ENCODE measurements at regions not wholly inside any gene's neighbourhood (a gene's known extent, or its start where the extent isn't known, plus 50 kb on each side); places are given as distances from the start of the nearest gene placed in this dataset.

GRCh38 chr2:126515471-126515870, 140.5 kb upstream of the GYPC start:
- no peak overlapping the region for H3K27ac ChIP-seq (ENCODE audit: low read length)
- H3K9ac ChIP-seq (ENCODE audit: low read depth, low read length), result no peak overlapping the region
- H3K4me3 ChIP-seq (ENCODE audit: low read length), result no peak overlapping the region
- no peaks in the 10 kb centered on the region; the same call in none of the 2 replicates for H3K9me3 ChIP-seq (ENCODE audit: insufficient read depth, low read depth, low read length)
- H3K4me1 ChIP-seq (ENCODE audit: insufficient read depth, low read length), result no peaks in the 10 kb centered on the region
- H3K36me3 ChIP-seq (ENCODE audit: insufficient read depth, low read depth, low read length), result no peaks in the 10 kb centered on the region
- H3K27me3 ChIP-seq (ENCODE audit: insufficient read depth, low read length), result no peaks in the 10 kb centered on the region; the same call in 1 of the 2 replicates

GRCh38 chr2:126518196-126518595, 137.8 kb upstream of the GYPC start:
- no peaks in the 10 kb centered on the region; the same call in none of the 2 replicates for H3K9me3 ChIP-seq (ENCODE audit: insufficient read depth, low read depth, low read length)
- H3K4me1 ChIP-seq (ENCODE audit: insufficient read depth, low read length), result no peaks in the 10 kb centered on the region
- H3K27me3 ChIP-seq (ENCODE audit: insufficient read depth, low read length), result no peaks in the 10 kb centered on the region; the same call in 1 of the 2 replicates
- no peak overlapping the region for H3K27ac ChIP-seq (ENCODE audit: low read length)
- H3K4me3 ChIP-seq (ENCODE audit: low read length), result no peak overlapping the region
- H3K36me3 ChIP-seq (ENCODE audit: insufficient read depth, low read depth, low read length), result no peaks in the 10 kb centered on the region
- no peak overlapping the region for H3K9ac ChIP-seq (ENCODE audit: low read depth, low read length)

- no peak overlapping the region for H3K9ac ChIP-seq (ENCODE audit: low read depth, low read length)
- H3K4me1 ChIP-seq (ENCODE audit: insufficient read depth, low read length), result no peaks in the 10 kb centered on the region
- H3K9me3 ChIP-seq (ENCODE audit: insufficient read depth, low read depth, low read length), result no peaks in the 10 kb centered on the region
These were observed 128.0 kb upstream of the GYPC start for GRCh38 chr2:126527836-126528490.

GRCh38 chr2:126531029-126531428, 124.9 kb upstream of the GYPC start:
- H3K4me1 ChIP-seq (ENCODE audit: insufficient read depth, low read length), result no peaks in the 10 kb centered on the region
- H3K27ac ChIP-seq (ENCODE audit: low read length), result no peak overlapping the region
- H3K9me3 ChIP-seq (ENCODE audit: insufficient read depth, low read depth, low read length), result no peaks in the 10 kb centered on the region
- no peak overlapping the region for H3K9ac ChIP-seq (ENCODE audit: low read depth, low read length)
- H3K4me3 ChIP-seq (ENCODE audit: low read length), result no peak overlapping the region
- H3K27me3 ChIP-seq (ENCODE audit: insufficient read depth, low read length), result no peaks in the 10 kb centered on the region
- no peaks in the 10 kb centered on the region for H3K36me3 ChIP-seq (ENCODE audit: insufficient read depth, low read depth, low read length)

More at GRCh38 chr2:126527836-126528490, 128.0 kb upstream of the GYPC start:
- H3K4me3 ChIP-seq (ENCODE audit: low read length), result no peak overlapping the region
- no peak overlapping the region for H3K27ac ChIP-seq (ENCODE audit: low read length)
- H3K36me3 ChIP-seq (ENCODE audit: insufficient read depth, low read depth, low read length), result no peaks in the 10 kb centered on the region
- H3K27me3 ChIP-seq (ENCODE audit: insufficient read depth, low read length), result no peaks in the 10 kb centered on the region

- Histone ChIP-seq H3K9me3 (ENCODE audit: insufficient read depth, low read depth, low read length) (no peaks in the 10 kb centered on the region), H3K9ac (ENCODE audit: low read depth, low read length) (no peak overlapping the region), H3K4me1 (ENCODE audit: insufficient read depth, low read length) (no peaks in the 10 kb centered on the region), H3K36me3 (ENCODE audit: insufficient read depth, low read depth, low read length) (no peaks in the 10 kb centered on the region), H3K27me3 (ENCODE audit: insufficient read depth, low read length) (no peaks in the 10 kb centered on the region), H3K27ac (ENCODE audit: low read length) (no peak overlapping the region), H3K4me3 (ENCODE audit: low read length) (no peak overlapping the region)
These were observed 121.5 kb upstream of the GYPC start for GRCh38 chr2:126534478-126534877.

- Histone ChIP-seq H3K9me3 (ENCODE audit: insufficient read depth, low read depth, low read length) (no peaks in the 10 kb centered on the region), H3K4me3 (ENCODE audit: low read length) (no peak overlapping the region), H3K36me3 (ENCODE audit: insufficient read depth, low read depth, low read length) (no peaks in the 10 kb centered on the region), H3K9ac (ENCODE audit: low read depth, low read length) (no peak overlapping the region), H3K4me1 (ENCODE audit: insufficient read depth, low read length) (no peaks in the 10 kb centered on the region), H3K27ac (ENCODE audit: low read length) (no peak overlapping the region), H3K27me3 (ENCODE audit: insufficient read depth, low read length) (no peaks in the 10 kb centered on the region)
These were observed 120.5 kb upstream of the GYPC start for GRCh38 chr2:126535408-126535807.

- Histone ChIP-seq H3K4me3 (ENCODE audit: low read length) (no peak overlapping the region), H3K4me1 (ENCODE audit: insufficient read depth, low read length) (no peaks in the 10 kb centered on the region), H3K9ac (ENCODE audit: low read depth, low read length) (no peak overlapping the region), H3K36me3 (ENCODE audit: insufficient read depth, low read depth, low read length) (no peaks in the 10 kb centered on the region), H3K27ac (ENCODE audit: low read length) (no peak overlapping the region), H3K9me3 (ENCODE audit: insufficient read depth, low read depth, low read length) (peaks cover 4% of the 10 kb centered on the region; the same call in 1 of the 2 replicates), H3K27me3 (ENCODE audit: insufficient read depth, low read length) (no peaks in the 10 kb centered on the region)
These were observed 119.3 kb upstream of the GYPC start for GRCh38 chr2:126536605-126537200.

- no peaks in the 10 kb centered on the region for H3K36me3 ChIP-seq (ENCODE audit: insufficient read depth, low read depth, low read length)
- H3K9me3 ChIP-seq (ENCODE audit: insufficient read depth, low read depth, low read length), result peaks cover 20% of the 10 kb centered on the region; the same call in 1 of the 2 replicates
- H3K9ac ChIP-seq (ENCODE audit: low read depth, low read length), result no peak overlapping the region
- no peaks in the 10 kb centered on the region for H3K4me1 ChIP-seq (ENCODE audit: insufficient read depth, low read length)
- H3K27me3 ChIP-seq (ENCODE audit: insufficient read depth, low read length), result no peaks in the 10 kb centered on the region
- H3K4me3 ChIP-seq (ENCODE audit: low read length), result no peak overlapping the region
- no peak overlapping the region for H3K27ac ChIP-seq (ENCODE audit: low read length)
These were observed 116.9 kb upstream of the GYPC start for GRCh38 chr2:126539101-126539500.

- H3K9me3 ChIP-seq (ENCODE audit: insufficient read depth, low read depth, low read length), result peaks cover 20% of the 10 kb centered on the region
- no peak overlapping the region for H3K4me3 ChIP-seq (ENCODE audit: low read length)
- H3K36me3 ChIP-seq (ENCODE audit: insufficient read depth, low read depth, low read length), result no peaks in the 10 kb centered on the region
- H3K27me3 ChIP-seq (ENCODE audit: insufficient read depth, low read length), result no peaks in the 10 kb centered on the region
- no peaks in the 10 kb centered on the region for H3K4me1 ChIP-seq (ENCODE audit: insufficient read depth, low read length)
- H3K27ac ChIP-seq (ENCODE audit: low read length), result no peak overlapping the region
- no peak overlapping the region for H3K9ac ChIP-seq (ENCODE audit: low read depth, low read length)
These were observed 113.7 kb upstream of the GYPC start for GRCh38 chr2:126542247-126542646.

- no peak overlapping the region for H3K27ac ChIP-seq (ENCODE audit: low read length)
- H3K4me1 ChIP-seq (ENCODE audit: insufficient read depth, low read length), result no peaks in the 10 kb centered on the region
- no peak overlapping the region for H3K4me3 ChIP-seq (ENCODE audit: low read length)
- H3K9me3 ChIP-seq (ENCODE audit: insufficient read depth, low read depth, low read length), result peaks cover 20% of the 10 kb centered on the region
- no peak overlapping the region for H3K9ac ChIP-seq (ENCODE audit: low read depth, low read length)
- no peaks in the 10 kb centered on the region for H3K36me3 ChIP-seq (ENCODE audit: insufficient read depth, low read depth, low read length)
- H3K27me3 ChIP-seq (ENCODE audit: insufficient read depth, low read length), result no peaks in the 10 kb centered on the region
These were observed 112.9 kb upstream of the GYPC start for GRCh38 chr2:126543081-126543480.

GRCh38 chr2:126558029-126558428, 97.9 kb upstream of the GYPC start:
- H3K36me3 ChIP-seq (ENCODE audit: insufficient read depth, low read depth, low read length), result no peaks in the 10 kb centered on the region
- no peak overlapping the region for H3K27ac ChIP-seq (ENCODE audit: low read length)
- H3K4me3 ChIP-seq (ENCODE audit: low read length), result no peak overlapping the region
- H3K9me3 ChIP-seq (ENCODE audit: insufficient read depth, low read depth, low read length), result no peaks in the 10 kb centered on the region; the same call in 1 of the 2 replicates
- no peak overlapping the region for H3K9ac ChIP-seq (ENCODE audit: low read depth, low read length)
- H3K4me1 ChIP-seq (ENCODE audit: insufficient read depth, low read length), result no peaks in the 10 kb centered on the region
- H3K27me3 ChIP-seq (ENCODE audit: insufficient read depth, low read length), result no peaks in the 10 kb centered on the region

- no peaks in the 10 kb centered on the region for H3K4me1 ChIP-seq (ENCODE audit: insufficient read depth, low read length)
- H3K4me3 ChIP-seq (ENCODE audit: low read length), result no peak overlapping the region
These were observed 87.2 kb upstream of the GYPC start for GRCh38 chr2:126568734-126569133.

More at GRCh38 chr2:126568734-126569133, 87.2 kb upstream of the GYPC start:
- H3K9ac ChIP-seq (ENCODE audit: low read depth, low read length), result no peak overlapping the region
- H3K36me3 ChIP-seq (ENCODE audit: insufficient read depth, low read depth, low read length), result no peaks in the 10 kb centered on the region
- H3K27me3 ChIP-seq (ENCODE audit: insufficient read depth, low read length), result no peaks in the 10 kb centered on the region
- H3K9me3 ChIP-seq (ENCODE audit: insufficient read depth, low read depth, low read length), result no peaks in the 10 kb centered on the region
- no peak overlapping the region for H3K27ac ChIP-seq (ENCODE audit: low read length)

Measured in iPS-20b (cell line).